ENCODE measurements at regions not wholly inside any gene's neighbourhood (a gene's known extent, or its start where the extent isn't known, plus 50 kb on each side); places are given as distances from the start of the nearest gene placed in this dataset.

DNA sequence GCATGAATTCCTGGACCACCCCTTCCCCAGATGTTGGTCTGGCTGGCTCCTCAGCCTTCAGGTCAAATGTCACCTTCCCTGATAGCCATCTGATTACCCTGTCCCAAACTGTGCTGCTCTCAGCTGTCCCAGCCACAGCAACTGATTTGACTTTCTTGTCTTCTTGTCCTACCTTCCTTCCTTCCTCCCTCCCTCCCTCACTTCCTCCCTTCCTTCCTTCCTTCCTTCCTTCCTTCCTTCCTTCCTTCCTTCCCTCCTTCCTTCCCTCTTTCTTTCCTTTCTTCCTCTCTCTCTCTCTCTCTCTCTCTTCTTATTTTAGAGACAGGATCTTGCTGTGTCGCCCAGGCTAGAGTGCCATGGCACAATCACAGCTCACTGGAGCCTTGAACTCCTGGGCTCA, 242.5 kb downstream of the RPS24 start:
- CTCF ChIA-PET, result no interaction called here
- H3K27me3 ChIP-seq (ENCODE audit: control insufficient read depth, insufficient read depth, low read length), result no peaks in the 10 kb centered on the region
- no peak overlapping the region for H3K4me3 ChIP-seq (ENCODE audit: low read depth, low read length)
- TF ChIP-seq, protein P1, sequence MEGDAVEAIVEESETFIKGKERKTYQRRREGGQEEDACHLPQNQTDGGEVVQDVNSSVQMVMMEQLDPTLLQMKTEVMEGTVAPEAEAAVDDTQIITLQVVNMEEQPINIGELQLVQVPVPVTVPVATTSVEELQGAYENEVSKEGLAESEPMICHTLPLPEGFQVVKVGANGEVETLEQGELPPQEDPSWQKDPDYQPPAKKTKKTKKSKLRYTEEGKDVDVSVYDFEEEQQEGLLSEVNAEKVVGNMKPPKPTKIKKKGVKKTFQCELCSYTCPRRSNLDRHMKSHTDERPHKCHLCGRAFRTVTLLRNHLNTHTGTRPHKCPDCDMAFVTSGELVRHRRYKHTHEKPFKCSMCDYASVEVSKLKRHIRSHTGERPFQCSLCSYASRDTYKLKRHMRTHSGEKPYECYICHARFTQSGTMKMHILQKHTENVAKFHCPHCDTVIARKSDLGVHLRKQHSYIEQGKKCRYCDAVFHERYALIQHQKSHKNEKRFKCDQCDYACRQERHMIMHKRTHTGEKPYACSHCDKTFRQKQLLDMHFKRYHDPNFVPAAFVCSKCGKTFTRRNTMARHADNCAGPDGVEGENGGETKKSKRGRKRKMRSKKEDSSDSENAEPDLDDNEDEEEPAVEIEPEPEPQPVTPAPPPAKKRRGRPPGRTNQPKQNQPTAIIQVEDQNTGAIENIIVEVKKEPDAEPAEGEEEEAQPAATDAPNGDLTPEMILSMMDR (IDR thresholded peaks at IDR 0.05; ENCODE audit: low read depth, low read length), result no peak
- no peak overlapping the region for H3K27ac ChIP-seq (ENCODE audit: low read depth, low read length)
- DNase-seq (ENCODE audit: low read depth, low spot score), result no peak
- POLR2A ChIA-PET, result no interaction called here
- H3K9me3 ChIP-seq (ENCODE audit: control insufficient read depth, insufficient read depth, low read length), result peaks cover 6% of the 10 kb centered on the region

DNA sequence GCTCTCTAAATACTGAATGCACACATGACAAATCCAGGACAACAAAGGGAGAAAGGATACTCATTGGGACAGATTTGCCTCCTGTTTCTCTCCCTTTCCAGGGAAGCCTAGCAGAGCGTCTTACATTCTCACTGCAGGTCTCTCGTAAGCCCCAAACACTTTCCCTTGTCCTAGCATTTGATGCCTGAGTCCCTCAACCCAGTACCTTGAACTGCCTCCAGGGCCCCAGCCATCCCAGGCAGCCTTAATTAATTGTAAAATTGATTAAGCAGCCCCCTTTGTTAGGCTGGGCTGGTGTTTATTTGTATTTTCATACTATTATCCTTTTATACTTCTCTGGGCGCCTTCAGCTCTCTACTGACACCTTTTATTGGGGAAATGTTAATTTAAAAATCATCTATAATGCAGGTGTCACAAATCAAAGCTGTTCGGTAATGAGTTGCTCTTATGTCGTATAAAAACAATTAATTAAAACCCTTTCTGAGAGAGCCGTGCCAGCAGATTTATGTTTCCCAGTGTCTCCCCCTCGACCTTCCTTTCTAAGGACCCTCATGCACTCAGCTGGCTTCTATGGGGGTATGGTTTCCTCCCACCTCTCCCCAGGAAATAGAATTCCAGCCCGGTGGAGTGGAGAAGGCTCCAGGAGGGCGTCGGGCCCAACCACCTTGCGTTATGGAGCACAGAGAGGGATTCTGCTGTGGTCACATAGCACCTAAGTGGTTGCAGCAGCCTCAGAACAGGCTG, 243.8 kb downstream of the RPS24 start:
- Histone ChIP-seq H3K9me3 (ENCODE audit: control insufficient read depth, insufficient read depth, low read length) (peaks cover under 1% of the 10 kb centered on the region; the same call in 1 of the 2 replicates), H3K27ac (ENCODE audit: low read depth, low read length) (no peak overlapping the region), H3K4me3 (ENCODE audit: low read depth, low read length) (no peak overlapping the region), H3K27me3 (ENCODE audit: control insufficient read depth, insufficient read depth, low read length) (peaks cover 4% of the 10 kb centered on the region)
- CTCF ChIA-PET, result interaction anchor here (1.0 kb wide), 1 partner anchor 10 kb away, joined by 3 read pairs; no protein-coding TSS in a partner anchor
- TF ChIP-seq, protein P1 (IDR thresholded peaks at IDR 0.05; ENCODE audit: low read depth, low read length), result no peak
- DNase-seq (ENCODE audit: low read depth, low spot score), result no peak
- POLR2A ChIA-PET, result no interaction called here

DNA sequence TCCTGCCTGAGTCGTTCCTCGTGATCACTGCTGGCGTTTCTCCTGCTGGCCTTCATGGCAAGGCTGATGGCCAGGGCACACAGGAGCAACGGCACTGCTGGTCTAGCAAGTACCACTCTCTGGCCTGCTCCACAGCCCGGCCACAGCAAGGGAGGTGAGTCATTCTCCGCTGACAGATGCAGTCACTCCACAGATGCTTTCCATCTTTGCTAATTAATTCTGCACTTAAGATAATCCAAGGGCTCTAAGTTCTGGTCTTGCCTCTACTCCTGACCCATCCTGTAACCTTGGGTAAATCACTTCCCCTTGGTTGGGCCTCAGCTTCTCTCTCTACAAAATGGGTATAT, 244.4 kb downstream of the RPS24 start:
- CTCF ChIA-PET, result no interaction called here

DNA sequence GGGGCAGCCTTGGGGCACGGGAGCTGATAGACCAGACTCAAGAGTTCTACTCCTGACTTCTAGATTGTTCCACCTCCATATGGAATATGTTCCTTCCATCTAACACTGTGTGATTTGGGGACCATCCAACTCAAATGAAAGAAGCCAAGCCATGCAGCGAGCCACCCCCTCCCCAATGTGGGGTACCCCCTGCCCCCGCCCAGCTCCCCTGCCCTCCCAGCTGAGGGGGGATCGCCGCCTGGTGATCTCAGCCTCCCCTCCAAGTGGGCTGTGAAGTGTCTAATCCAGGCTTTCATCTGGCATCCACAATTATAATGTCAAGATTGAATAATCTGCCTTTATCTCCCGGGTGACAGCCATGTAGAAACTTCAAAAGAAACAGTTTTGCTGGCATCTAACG, 246.1 kb downstream of the RPS24 start:
- Histone ChIP-seq H3K27me3 (ENCODE audit: control insufficient read depth, insufficient read depth, low read length) (peaks cover 16% of the 10 kb centered on the region), H3K9me3 (ENCODE audit: control insufficient read depth, insufficient read depth, low read length) (no peaks in the 10 kb centered on the region), H3K27ac (ENCODE audit: low read depth, low read length) (no peak overlapping the region), H3K4me3 (ENCODE audit: low read depth, low read length) (no peak overlapping the region)
- CTCF ChIA-PET, result no interaction called here
- no peak for DNase-seq (ENCODE audit: low read depth, low spot score)
- POLR2A ChIA-PET, result no interaction called here
- TF ChIP-seq, protein P1 (IDR thresholded peaks at IDR 0.05; ENCODE audit: low read depth, low read length), result no peak

More for the DNA sequence above, 244.4 kb downstream of the RPS24 start:
- TF ChIP-seq, protein P1 (IDR thresholded peaks at IDR 0.05; ENCODE audit: low read depth, low read length), result no peak
- no peak for DNase-seq (ENCODE audit: low read depth, low spot score)
- Histone ChIP-seq H3K27ac (ENCODE audit: low read depth, low read length) (no peak overlapping the region), H3K9me3 (ENCODE audit: control insufficient read depth, insufficient read depth, low read length) (no peaks in the 10 kb centered on the region), H3K27me3 (ENCODE audit: control insufficient read depth, insufficient read depth, low read length) (peaks cover 4% of the 10 kb centered on the region), H3K4me3 (ENCODE audit: low read depth, low read length) (no peak overlapping the region)
- POLR2A ChIA-PET, result no interaction called here

DNA sequence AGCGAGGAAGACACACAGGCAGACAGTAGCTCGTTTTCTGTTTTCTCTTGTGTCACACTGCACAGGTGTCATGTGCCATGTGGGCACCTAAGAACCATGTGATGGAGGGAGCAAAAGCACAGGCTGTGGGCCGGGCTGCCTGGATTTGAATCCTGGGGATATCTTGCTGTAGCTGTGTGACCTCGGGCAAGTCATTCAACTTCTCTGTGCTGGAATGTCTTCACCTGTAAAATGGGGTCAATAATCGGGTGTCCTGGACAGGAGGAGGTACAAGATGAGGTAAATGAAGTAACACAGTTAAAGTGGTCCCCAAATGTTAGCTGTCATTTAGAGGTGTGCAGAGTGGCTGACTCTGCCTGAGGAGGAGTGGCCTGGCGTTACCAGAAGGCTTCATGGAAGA, 246.9 kb downstream of the RPS24 start:
- TF ChIP-seq, protein P1 (IDR thresholded peaks at IDR 0.05; ENCODE audit: low read depth, low read length), result no peak
- DNase-seq (ENCODE audit: low read depth, low spot score), result no peak
- CTCF ChIA-PET, result no interaction called here

More for the DNA sequence above, 246.9 kb downstream of the RPS24 start:
- peaks cover 18% of the 10 kb centered on the region for H3K27me3 ChIP-seq (ENCODE audit: control insufficient read depth, insufficient read depth, low read length)
- no peak overlapping the region for H3K4me3 ChIP-seq (ENCODE audit: low read depth, low read length)
- no peak overlapping the region for H3K27ac ChIP-seq (ENCODE audit: low read depth, low read length)
- H3K9me3 ChIP-seq (ENCODE audit: control insufficient read depth, insufficient read depth, low read length), result no peaks in the 10 kb centered on the region
- POLR2A ChIA-PET, result no interaction called here
